ENCODE measurements at regions not wholly inside any gene's neighbourhood (a gene's known extent, or its start where the extent isn't known, plus 50 kb on each side); places are given as distances from the start of the nearest gene placed in this dataset.

- Mint-ChIP-seq H3K9me3 (peaks cover 3% of the 10 kb centered on the region), H3K36me3 (ENCODE audit: low read depth) (no peaks in the 10 kb centered on the region), H3K27ac (peak overlapping the region; percentile 14), H3K4me1 (no peaks in the 10 kb centered on the region), H3K27me3 (peaks cover 15% of the 10 kb centered on the region), H3K4me3 (peak overlapping the region; percentile 9)
- no peak for ATAC-seq (replicated peaks)
These were observed 168.0 kb upstream of the HMGA2 start for GRCh38 chr12:65656156-65656882.

GRCh38 chr12:65656891-65657351 lies 167.4 kb upstream of the HMGA2 start:
- no peaks in the 10 kb centered on the region for H3K4me1 Mint-ChIP-seq
- peak overlapping the region; percentile 9 for H3K4me3 Mint-ChIP-seq
- peak overlapping the region; percentile 14 for H3K27ac Mint-ChIP-seq
- no peaks in the 10 kb centered on the region for H3K36me3 Mint-ChIP-seq (ENCODE audit: low read depth)
- peaks cover 15% of the 10 kb centered on the region for H3K27me3 Mint-ChIP-seq
- peaks cover 3% of the 10 kb centered on the region for H3K9me3 Mint-ChIP-seq
- peak; percentile 90 for ATAC-seq (replicated peaks)

DNA sequence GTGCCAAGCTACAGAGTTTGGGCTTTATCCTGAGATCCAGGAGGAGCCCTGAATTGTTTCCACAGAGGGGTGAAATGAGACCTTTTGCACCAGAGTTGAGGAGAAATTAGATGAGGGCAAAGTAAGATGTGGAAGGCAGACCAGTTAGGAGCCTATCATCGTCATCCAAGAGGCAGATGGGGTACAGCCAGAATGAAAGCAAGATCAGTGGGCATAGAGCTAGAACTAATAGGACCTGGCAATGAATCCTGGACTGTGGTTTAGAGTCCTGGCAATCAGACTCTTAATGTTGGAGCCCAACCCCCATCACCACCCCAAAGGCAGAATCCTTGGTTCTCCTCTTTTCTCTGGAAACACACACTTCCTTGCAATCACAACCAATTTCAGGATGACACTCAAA lies 166.6 kb upstream of the HMGA2 start:
- no peak overlapping the region for H3K4me3 Mint-ChIP-seq

DNA sequence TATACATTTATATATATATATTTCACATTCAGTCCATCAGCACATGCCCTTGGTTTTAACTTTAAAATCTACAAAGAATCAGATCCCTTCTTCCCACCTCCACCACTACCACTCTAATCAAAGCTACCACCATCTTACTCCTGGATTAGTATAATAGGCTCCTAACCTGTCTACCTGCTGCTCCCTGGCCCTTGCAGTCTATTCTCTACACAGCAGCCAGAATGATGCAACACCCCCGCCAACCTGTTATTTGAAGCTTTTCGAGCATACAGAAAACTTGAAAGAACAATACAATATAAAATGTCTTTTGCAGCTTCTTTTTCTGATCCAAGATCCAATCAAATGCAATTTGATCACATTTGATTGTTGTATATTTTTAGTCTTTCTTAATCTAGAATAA lies 165.9 kb upstream of the HMGA2 start:
- Mint-ChIP-seq H3K4me3 (no peak overlapping the region), H3K36me3 (ENCODE audit: low read depth) (no peaks in the 10 kb centered on the region), H3K4me1 (no peaks in the 10 kb centered on the region), H3K27me3 (peaks cover 15% of the 10 kb centered on the region), H3K9me3 (peaks cover 3% of the 10 kb centered on the region), H3K27ac (no peak overlapping the region)
- no peak for ATAC-seq (replicated peaks)

More for the DNA sequence above, 166.6 kb upstream of the HMGA2 start:
- H3K36me3 Mint-ChIP-seq (ENCODE audit: low read depth), result no peaks in the 10 kb centered on the region
- H3K4me1 Mint-ChIP-seq, result no peaks in the 10 kb centered on the region
- no peak overlapping the region for H3K27ac Mint-ChIP-seq
- no peak for ATAC-seq (replicated peaks)
- peaks cover 15% of the 10 kb centered on the region for H3K27me3 Mint-ChIP-seq
- H3K9me3 Mint-ChIP-seq, result peaks cover 3% of the 10 kb centered on the region

- H3K27me3 Mint-ChIP-seq, result peaks cover 15% of the 10 kb centered on the region
- H3K9me3 Mint-ChIP-seq, result peaks cover 4% of the 10 kb centered on the region
- H3K4me3 Mint-ChIP-seq, result no peak overlapping the region
- ATAC-seq (replicated peaks), result no peak
- no peaks in the 10 kb centered on the region for H3K4me1 Mint-ChIP-seq
- H3K36me3 Mint-ChIP-seq (ENCODE audit: low read depth), result no peaks in the 10 kb centered on the region
- no peak overlapping the region for H3K27ac Mint-ChIP-seq
These were observed 164.6 kb upstream of the HMGA2 start for GRCh38 chr12:65659681-65660080.

DNA sequence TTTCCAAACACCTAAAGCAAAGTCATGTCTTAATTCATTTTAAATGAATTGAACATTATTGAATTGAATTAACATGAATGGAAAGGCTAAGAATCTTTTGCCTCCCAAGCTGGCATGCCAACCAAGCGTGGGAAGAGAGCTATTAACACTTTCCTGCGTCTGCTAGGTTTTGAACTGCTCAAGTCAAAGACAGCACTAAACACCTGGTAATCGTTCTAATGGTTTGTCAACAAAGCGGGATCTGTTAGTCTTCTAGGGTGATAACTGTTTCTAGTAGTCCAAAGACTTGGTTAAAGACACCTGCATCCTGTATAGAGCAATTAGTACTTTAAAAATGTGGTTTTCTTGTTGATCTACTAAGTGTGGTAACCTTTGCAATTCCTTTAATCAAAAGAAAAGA lies 164.2 kb upstream of the HMGA2 start:
- H3K27ac Mint-ChIP-seq, result no peak overlapping the region
- H3K27me3 Mint-ChIP-seq, result peaks cover 15% of the 10 kb centered on the region
- no peaks in the 10 kb centered on the region for H3K36me3 Mint-ChIP-seq (ENCODE audit: low read depth)
- no peak for ATAC-seq (replicated peaks)
- no peaks in the 10 kb centered on the region for H3K4me1 Mint-ChIP-seq
- H3K4me3 Mint-ChIP-seq, result no peak overlapping the region
- H3K9me3 Mint-ChIP-seq, result peaks cover 8% of the 10 kb centered on the region

DNA sequence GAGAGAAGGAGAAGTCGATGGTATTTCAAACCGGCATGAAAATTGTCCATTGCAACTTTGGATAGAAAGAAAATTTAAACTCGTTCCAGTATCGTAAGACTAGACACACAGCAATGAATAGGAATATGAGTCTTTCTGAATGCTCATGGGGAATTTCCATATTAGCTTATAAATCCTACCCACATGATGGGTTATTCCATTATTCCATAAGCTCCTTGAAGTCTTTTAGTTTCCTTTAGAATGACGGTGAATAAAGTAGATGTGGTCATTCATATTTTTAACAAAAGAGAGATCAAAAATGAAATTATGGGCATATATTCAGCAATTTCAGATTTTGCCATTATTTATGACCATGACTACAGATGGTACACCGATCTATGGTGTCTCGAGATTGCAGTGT lies 163.4 kb upstream of the HMGA2 start:
- Mint-ChIP-seq H3K4me3 (no peak overlapping the region), H3K9me3 (peaks cover 13% of the 10 kb centered on the region), H3K27me3 (peaks cover 15% of the 10 kb centered on the region), H3K36me3 (ENCODE audit: low read depth) (no peaks in the 10 kb centered on the region), H3K4me1 (no peaks in the 10 kb centered on the region), H3K27ac (no peak overlapping the region)
- no peak for ATAC-seq (replicated peaks)

DNA sequence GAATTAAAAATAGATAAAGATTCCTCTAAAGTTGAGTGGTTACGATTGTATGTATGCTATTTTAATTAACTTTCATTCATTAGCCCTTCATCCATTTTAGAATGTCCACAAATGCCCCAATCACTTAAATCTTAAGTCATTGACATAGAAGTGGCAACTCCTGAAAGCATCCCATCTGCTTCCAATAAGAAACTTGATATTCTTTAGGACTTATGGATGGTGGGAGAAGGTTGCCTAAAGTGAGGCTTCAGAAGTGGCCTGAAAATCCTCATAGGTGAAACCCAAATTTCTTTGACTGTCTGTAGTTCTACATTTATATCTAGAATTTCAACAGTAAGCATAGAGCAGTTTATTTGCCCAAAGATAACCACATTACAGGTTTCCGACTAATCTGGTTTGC lies 161.7 kb upstream of the HMGA2 start:
- no peaks in the 10 kb centered on the region for H3K36me3 Mint-ChIP-seq (ENCODE audit: low read depth)
- no peak overlapping the region for H3K4me3 Mint-ChIP-seq
- ATAC-seq (replicated peaks), result no peak
- H3K4me1 Mint-ChIP-seq, result peaks cover 5% of the 10 kb centered on the region
- peaks cover 13% of the 10 kb centered on the region for H3K9me3 Mint-ChIP-seq
- peaks cover 16% of the 10 kb centered on the region for H3K27me3 Mint-ChIP-seq
- H3K27ac Mint-ChIP-seq, result no peak overlapping the region

- H3K9me3 Mint-ChIP-seq, result peaks cover 13% of the 10 kb centered on the region
- H3K4me1 Mint-ChIP-seq, result peaks cover 5% of the 10 kb centered on the region
- H3K27me3 Mint-ChIP-seq, result peaks cover 17% of the 10 kb centered on the region
- no peak overlapping the region for H3K27ac Mint-ChIP-seq
- no peaks in the 10 kb centered on the region for H3K36me3 Mint-ChIP-seq (ENCODE audit: low read depth)
- no peak for ATAC-seq (replicated peaks)
- no peak overlapping the region for H3K4me3 Mint-ChIP-seq
These were observed 161.2 kb upstream of the HMGA2 start for GRCh38 chr12:65663097-65663496.

DNA sequence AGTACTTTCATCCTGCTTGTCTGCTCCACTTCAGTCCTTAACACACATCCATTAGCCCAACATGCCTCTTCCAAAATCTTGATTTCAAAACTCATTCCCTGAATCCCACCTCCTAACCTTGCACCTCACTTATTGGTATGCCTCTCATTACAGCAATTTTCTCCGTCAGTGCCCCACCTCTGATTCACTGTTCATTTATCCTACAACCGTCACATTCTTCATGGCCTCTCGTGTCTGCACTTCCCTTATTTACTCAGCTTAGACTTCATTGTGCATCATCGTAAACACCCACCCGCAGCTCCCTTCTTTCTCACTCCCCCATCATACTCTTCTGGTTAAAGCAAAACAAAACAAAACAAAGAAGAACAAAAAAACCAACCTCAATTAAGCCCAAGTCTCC lies 160.6 kb upstream of the HMGA2 start:
- ATAC-seq (replicated peaks), result no peak
- H3K27ac Mint-ChIP-seq, result no peak overlapping the region
- peaks cover 5% of the 10 kb centered on the region for H3K4me1 Mint-ChIP-seq
- H3K36me3 Mint-ChIP-seq (ENCODE audit: low read depth), result no peaks in the 10 kb centered on the region
- H3K27me3 Mint-ChIP-seq, result peaks cover 17% of the 10 kb centered on the region
- no peak overlapping the region for H3K4me3 Mint-ChIP-seq
- H3K9me3 Mint-ChIP-seq, result peaks cover 13% of the 10 kb centered on the region

DNA sequence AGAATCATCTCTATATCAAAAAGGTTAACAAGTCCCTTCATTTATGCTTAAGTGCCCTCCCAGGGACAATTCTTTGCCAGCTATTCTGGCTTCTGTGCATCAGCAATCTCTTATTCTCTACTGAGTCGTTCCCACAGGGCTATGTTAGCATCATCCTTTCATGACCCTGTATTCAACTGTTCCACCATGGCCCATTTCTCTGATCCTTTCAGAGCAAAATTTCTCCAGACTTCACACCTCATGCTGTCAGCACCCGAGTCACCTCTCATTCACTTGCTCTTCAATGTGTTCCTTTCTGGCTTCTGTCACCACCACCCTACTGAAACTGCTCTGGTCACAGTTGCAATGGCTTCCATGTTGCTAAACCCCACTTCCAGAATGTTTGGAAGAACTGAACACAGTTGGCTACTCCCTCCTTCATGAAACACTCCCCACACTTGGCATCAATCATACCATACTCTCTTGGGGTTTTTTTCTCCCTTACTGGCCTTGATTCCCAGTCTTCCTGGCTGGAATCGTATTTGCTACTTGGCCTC lies 159.5 kb upstream of the HMGA2 start:
- peaks cover 13% of the 10 kb centered on the region for H3K27me3 Mint-ChIP-seq
- no peaks in the 10 kb centered on the region for H3K36me3 Mint-ChIP-seq (ENCODE audit: low read depth)
- peaks cover 10% of the 10 kb centered on the region for H3K9me3 Mint-ChIP-seq
- no peak overlapping the region for H3K27ac Mint-ChIP-seq
- H3K4me3 Mint-ChIP-seq, result no peak overlapping the region
- H3K4me1 Mint-ChIP-seq, result peaks cover 5% of the 10 kb centered on the region
- no peak for ATAC-seq (replicated peaks)

DNA sequence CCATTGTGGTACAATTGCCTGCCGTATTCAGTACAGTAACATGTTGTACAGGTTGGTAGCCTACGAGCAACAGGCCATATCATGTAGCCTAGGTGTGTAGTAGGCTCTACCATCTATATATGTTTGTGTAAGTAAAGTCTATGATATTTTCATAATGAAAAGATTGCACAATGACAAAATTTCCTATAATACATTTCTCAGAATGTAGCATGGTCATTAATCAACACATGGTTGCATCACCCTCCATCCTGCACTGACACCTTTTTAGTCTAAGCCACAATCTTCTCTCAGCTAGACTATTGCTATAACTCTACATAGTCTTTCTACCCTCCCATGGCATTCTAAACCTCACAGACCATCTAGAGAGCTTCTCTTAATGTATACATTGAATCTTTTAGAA lies 158.5 kb upstream of the HMGA2 start:
- H3K27me3 Mint-ChIP-seq, result peaks cover 13% of the 10 kb centered on the region
- H3K9me3 Mint-ChIP-seq, result peaks cover 10% of the 10 kb centered on the region
- H3K4me1 Mint-ChIP-seq, result peaks cover 5% of the 10 kb centered on the region
- H3K27ac Mint-ChIP-seq, result no peak overlapping the region
- no peaks in the 10 kb centered on the region for H3K36me3 Mint-ChIP-seq (ENCODE audit: low read depth)
- no peak for ATAC-seq (replicated peaks)
- H3K4me3 Mint-ChIP-seq, result no peak overlapping the region

DNA sequence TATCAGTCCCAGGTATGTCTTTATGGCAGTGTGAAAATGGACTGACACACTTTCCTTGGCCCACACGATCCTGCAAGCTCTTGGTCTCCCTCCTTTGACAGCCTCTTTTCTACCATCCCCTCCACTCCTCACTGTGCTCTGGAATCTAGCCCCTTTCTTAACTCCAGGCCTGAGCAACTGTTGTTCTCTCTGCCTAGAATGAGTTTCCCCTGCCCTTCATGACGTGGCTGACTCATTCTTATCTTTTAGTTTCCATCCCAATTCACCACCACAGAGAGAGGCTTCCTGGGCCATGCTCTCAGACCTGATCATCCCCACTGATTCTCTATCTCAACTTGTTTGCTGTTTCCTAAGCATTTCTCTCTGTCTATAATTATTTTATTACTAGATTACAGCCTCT lies 157.4 kb upstream of the HMGA2 start:
- no peak overlapping the region for H3K4me3 Mint-ChIP-seq
- peak; percentile 84 for ATAC-seq (replicated peaks)
- peaks cover 10% of the 10 kb centered on the region for H3K9me3 Mint-ChIP-seq
- H3K27me3 Mint-ChIP-seq, result peaks cover 13% of the 10 kb centered on the region
- H3K4me1 Mint-ChIP-seq, result peaks cover 5% of the 10 kb centered on the region
- H3K27ac Mint-ChIP-seq, result peak overlapping the region; percentile 12
- H3K36me3 Mint-ChIP-seq (ENCODE audit: low read depth), result no peaks in the 10 kb centered on the region

DNA sequence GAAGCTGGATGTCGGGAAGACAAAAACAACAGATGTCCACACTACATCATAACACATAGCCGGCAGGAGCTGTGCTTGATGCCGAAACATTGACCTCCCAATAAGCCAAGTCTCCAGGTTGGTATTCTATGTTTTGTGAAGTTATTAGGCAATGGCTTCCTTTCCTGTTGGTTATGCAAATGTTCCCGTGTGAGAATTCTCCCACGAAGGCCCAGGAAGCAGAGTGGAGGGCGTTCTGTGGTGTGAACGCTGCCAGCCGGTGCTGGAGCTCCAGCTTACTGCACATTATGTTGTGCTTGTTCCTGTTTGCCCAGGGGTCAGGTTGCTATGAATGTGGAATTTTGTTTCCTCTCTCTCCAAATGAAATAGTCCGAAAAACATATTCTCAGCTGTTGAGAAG lies 156.4 kb upstream of the HMGA2 start:
- no peak for ATAC-seq (replicated peaks)
- peaks cover 10% of the 10 kb centered on the region for H3K9me3 Mint-ChIP-seq
- peaks cover 5% of the 10 kb centered on the region for H3K4me1 Mint-ChIP-seq
- no peak overlapping the region for H3K4me3 Mint-ChIP-seq
- H3K27ac Mint-ChIP-seq, result no peak overlapping the region
- H3K27me3 Mint-ChIP-seq, result peaks cover 13% of the 10 kb centered on the region
- H3K36me3 Mint-ChIP-seq (ENCODE audit: low read depth), result no peaks in the 10 kb centered on the region

DNA sequence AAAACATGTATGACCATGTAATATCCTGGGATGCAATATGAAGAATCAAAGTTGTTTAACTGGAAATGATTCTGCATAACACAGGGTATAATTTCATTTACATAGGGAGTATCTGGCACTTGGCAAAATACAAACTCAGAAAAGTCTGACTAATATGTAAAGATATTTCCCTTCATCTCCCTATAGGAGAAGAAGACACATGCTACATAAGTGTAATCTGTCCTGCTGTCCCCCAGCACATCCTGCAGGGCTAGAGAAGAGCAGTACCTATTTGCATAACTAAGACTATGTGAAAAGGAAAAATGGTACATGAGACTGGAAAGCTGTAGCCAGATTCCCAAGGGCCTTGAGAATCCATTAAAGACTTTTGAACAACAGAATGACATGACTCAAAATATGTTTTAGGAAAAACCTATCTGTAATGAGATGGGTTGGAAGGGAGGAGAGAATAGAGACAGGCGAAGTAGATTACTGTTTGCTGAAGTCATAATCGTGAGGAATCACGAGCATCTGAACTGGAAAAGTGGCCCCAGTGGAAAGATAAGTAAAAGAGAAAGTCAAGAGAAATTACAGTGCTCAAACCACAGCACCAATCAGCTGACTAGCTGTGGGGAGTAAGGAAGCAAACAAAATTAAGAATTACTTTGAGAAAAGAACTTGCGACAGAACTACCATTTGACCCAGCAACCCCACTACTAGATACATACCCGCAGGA lies 155.1 kb upstream of the HMGA2 start:
- ATAC-seq (replicated peaks), result no peak

More for the DNA sequence above, 155.1 kb upstream of the HMGA2 start:
- peaks cover 5% of the 10 kb centered on the region for H3K4me1 Mint-ChIP-seq
- H3K27me3 Mint-ChIP-seq, result peaks cover 13% of the 10 kb centered on the region
- no peak overlapping the region for H3K4me3 Mint-ChIP-seq
- H3K27ac Mint-ChIP-seq, result no peak overlapping the region
- H3K9me3 Mint-ChIP-seq, result peaks cover 10% of the 10 kb centered on the region
- no peaks in the 10 kb centered on the region for H3K36me3 Mint-ChIP-seq (ENCODE audit: low read depth)
